ENCODE measurements at regions not wholly inside any gene's neighbourhood (a gene's known extent, or its start where the extent isn't known, plus 50 kb on each side); places are given as distances from the start of the nearest gene placed in this dataset.

GRCh38 chr12:13561923-13562322 is 365.4 kb downstream of the EMP1 start:
- Histone ChIP-seq H3K27ac (no peak overlapping the region), H3K4me3 (ENCODE audit: low read depth, low read length) (no peak overlapping the region), H3K27me3 (replicated peaks) (no peaks in the 10 kb centered on the region), H3K36me3 (replicated peaks) (no peaks in the 10 kb centered on the region)
- DNase-seq, result no peak
- in situ Hi-C loops (cut with HindIII; ENCODE audit: low pct_ligation_motif_present, low sequenced_read_pairs), result no loop called here
- TF ChIP-seq CTCF (IDR thresholded peaks at IDR 0.05; ENCODE audit: low read depth, low read length, missing control alignments), result no peak

GRCh38 chr12:13559318-13559978 is 362.9 kb downstream of the EMP1 start:
- in situ Hi-C loops (cut with HindIII; ENCODE audit: low pct_ligation_motif_present, low sequenced_read_pairs), result no loop called here
- no peak for TF ChIP-seq CTCF (IDR thresholded peaks at IDR 0.05; ENCODE audit: low read depth, low read length, missing control alignments)
- no peak overlapping the region for H3K27ac ChIP-seq

GRCh38 chr12:13552830-13553229 is 356.3 kb downstream of the EMP1 start:
- TF ChIP-seq CTCF (IDR thresholded peaks at IDR 0.05; ENCODE audit: low read depth, low read length, missing control alignments), result no peak
- H3K27me3 ChIP-seq (replicated peaks), result no peaks in the 10 kb centered on the region
- in situ Hi-C loops (cut with HindIII; ENCODE audit: low pct_ligation_motif_present, low sequenced_read_pairs), result no loop called here
- no peak overlapping the region for H3K27ac ChIP-seq
- no peaks in the 10 kb centered on the region for H3K36me3 ChIP-seq (replicated peaks)
- H3K4me3 ChIP-seq (ENCODE audit: low read depth, low read length), result no peak overlapping the region
- DNase-seq, result no peak

More at GRCh38 chr12:13559318-13559978, 362.9 kb downstream of the EMP1 start:
- DNase-seq, result no peak
- Histone ChIP-seq H3K36me3 (replicated peaks) (no peaks in the 10 kb centered on the region), H3K27me3 (replicated peaks) (no peaks in the 10 kb centered on the region), H3K4me3 (ENCODE audit: low read depth, low read length) (no peak overlapping the region)

GRCh38 chr12:13547283-13547682 is 350.8 kb downstream of the EMP1 start:
- in situ Hi-C loops (cut with HindIII; ENCODE audit: low pct_ligation_motif_present, low sequenced_read_pairs), result no loop called here
- no peak overlapping the region for H3K27ac ChIP-seq
- TF ChIP-seq CTCF (IDR thresholded peaks at IDR 0.05; ENCODE audit: low read depth, low read length, missing control alignments), result no peak
- H3K36me3 ChIP-seq (replicated peaks), result no peaks in the 10 kb centered on the region
- H3K4me3 ChIP-seq (ENCODE audit: low read depth, low read length), result no peak overlapping the region
- no peak for DNase-seq
- no peaks in the 10 kb centered on the region for H3K27me3 ChIP-seq (replicated peaks)

- no peaks in the 10 kb centered on the region for H3K36me3 ChIP-seq (replicated peaks)
- H3K27me3 ChIP-seq (replicated peaks), result no peaks in the 10 kb centered on the region
- in situ Hi-C loops (cut with HindIII; ENCODE audit: low pct_ligation_motif_present, low sequenced_read_pairs), result no loop called here
- H3K4me3 ChIP-seq (ENCODE audit: low read depth, low read length), result no peak overlapping the region
- H3K27ac ChIP-seq, result no peak overlapping the region
- DNase-seq, result no peak
- no peak for TF ChIP-seq CTCF (IDR thresholded peaks at IDR 0.05; ENCODE audit: low read depth, low read length, missing control alignments)
Observed at GRCh38 chr12:13546231-13546630, 349.7 kb downstream of the EMP1 start.

GRCh38 chr12:13539051-13539450 is 342.5 kb downstream of the EMP1 start:
- H3K27ac ChIP-seq, result no peak overlapping the region
- no peaks in the 10 kb centered on the region for H3K27me3 ChIP-seq (replicated peaks)
- no peak for DNase-seq
- no peak for TF ChIP-seq CTCF (IDR thresholded peaks at IDR 0.05; ENCODE audit: low read depth, low read length, missing control alignments)
- no peak overlapping the region for H3K4me3 ChIP-seq (ENCODE audit: low read depth, low read length)
- in situ Hi-C loops (cut with HindIII; ENCODE audit: low pct_ligation_motif_present, low sequenced_read_pairs), result no loop called here
- H3K36me3 ChIP-seq (replicated peaks), result no peaks in the 10 kb centered on the region
